ENCODE measurements at regions not wholly inside any gene's neighbourhood (a gene's known extent, or its start where the extent isn't known, plus 50 kb on each side); places are given as distances from the start of the nearest gene placed in this dataset.
"Not testable (repeated sequence)": the region's sequence is repeated elsewhere in the genome, so short reads cannot be mapped to it uniquely, and the experiment has no call there.

DNA sequence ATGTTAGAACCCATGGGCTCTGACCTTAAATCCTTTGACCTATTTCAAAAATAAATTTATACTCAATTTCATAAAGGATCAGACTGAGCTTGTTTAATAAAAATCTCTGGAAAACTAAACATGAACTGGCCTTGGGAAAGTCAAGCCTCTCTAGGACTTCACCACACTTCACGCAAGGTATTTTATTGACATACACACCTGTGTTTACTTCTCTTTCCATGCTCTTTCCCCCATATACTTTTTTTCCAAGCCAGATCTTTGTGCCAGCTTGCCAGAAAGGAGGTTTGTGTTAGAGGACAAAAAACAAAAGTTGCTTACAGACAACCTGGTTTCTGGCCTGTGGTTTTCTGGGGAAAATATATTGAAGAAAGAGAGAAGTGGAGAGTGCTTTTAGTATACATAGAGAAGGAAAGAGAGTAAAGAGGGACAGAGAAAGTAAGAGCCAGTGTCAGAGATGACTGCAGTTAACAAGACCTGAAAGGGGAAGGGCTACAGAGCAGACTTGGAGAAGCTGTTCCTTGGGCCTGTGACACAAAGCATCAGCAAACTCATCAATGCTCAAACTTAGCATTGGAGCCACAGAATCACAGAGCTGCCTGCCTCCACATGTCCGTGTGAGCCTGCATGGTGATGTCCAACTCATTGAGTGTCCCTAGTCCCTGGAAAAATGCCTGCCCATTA lies 77.3 kb upstream of the TMTC2 start:
- ChIA-PET POLR2A (no interaction called here), CTCF (no interaction called here)
- DNase-seq (ENCODE audit: extremely low spot score): no peak
- TF ChIP-seq CTBP1 (IDR thresholded peaks at IDR 0.05; ENCODE audit: borderline replicate concordance): no peak

DNA sequence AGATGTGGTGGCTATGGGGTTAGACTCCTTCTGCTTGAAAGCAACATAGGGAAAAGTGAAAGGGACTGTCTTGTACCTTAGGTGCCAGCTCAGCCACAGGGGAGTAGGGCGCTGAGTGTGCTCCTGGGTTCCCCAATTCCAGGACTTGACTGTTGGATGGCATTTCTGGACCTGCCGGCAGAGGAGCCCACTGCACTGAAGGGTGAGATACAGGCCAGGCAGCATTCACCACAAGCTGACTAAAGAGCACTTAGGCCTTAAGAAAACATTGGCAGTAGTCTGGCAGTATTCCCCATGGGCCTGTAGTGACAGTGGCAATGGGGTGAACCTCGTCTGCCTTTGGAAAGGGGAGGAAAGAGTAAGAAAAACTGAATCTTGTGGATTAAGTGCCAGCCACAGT lies 67.1 kb upstream of the TMTC2 start:
- TF ChIP-seq BHLHE40 (IDR thresholded peaks at IDR 0.05; ENCODE audit: borderline replicate concordance): no peak
- ChIA-PET POLR2A (no interaction called here), CTCF (no interaction called here)

DNA sequence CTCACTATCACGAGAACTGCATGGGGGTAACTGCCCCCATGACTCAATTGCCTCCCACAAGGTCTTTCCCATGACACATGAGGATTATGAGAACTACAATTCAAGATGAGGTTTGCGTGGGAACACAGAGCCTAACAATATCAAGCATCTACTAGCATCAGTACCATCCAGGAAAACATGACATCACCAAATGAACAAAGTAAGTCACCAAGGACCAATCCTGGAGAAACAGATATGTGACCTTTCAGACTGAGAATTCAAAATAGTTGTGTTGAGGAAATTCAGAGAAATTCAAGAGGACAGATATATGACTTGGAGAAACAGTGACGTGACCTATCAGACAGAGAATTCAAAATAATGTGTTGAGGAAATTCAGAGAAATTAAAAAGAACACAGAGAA lies 65.8 kb upstream of the TMTC2 start:
- POLR2A ChIA-PET: no interaction called here
- TF ChIP-seq SUZ12 (IDR thresholded peaks at IDR 0.05): no peak
- DNase-seq (ENCODE audit: extremely low spot score): no peak
- CTCF ChIA-PET: no interaction called here

More for the DNA sequence above, 67.1 kb upstream of the TMTC2 start:
- no peak for DNase-seq (ENCODE audit: extremely low spot score)

DNA sequence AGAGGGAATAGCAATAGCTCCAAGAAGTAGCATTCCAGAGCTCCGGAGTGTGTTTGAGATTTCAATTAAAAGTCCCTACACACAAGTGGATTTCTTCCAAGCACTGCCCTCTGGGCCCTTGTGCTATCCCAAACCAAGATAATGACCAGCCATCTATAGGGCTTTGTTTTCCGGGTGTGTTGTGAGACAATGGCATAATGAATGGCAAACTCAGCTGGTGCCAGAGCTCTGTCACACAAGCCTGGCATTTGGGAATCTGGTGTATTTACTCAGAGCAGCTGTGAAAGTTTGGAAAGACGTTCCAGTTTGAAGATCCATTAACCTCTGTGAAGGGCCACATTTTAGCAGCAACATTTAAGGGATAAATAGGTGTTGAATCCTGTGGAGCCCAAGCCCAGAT lies 61.2 kb upstream of the TMTC2 start:
- no peak for DNase-seq (ENCODE audit: extremely low spot score)
- CTCF ChIA-PET: no interaction called here
- POLR2A ChIA-PET: no interaction called here
- TF ChIP-seq FOXK2 (IDR thresholded peaks at IDR 0.05): no peak
- TF ChIP-seq, protein P1, sequence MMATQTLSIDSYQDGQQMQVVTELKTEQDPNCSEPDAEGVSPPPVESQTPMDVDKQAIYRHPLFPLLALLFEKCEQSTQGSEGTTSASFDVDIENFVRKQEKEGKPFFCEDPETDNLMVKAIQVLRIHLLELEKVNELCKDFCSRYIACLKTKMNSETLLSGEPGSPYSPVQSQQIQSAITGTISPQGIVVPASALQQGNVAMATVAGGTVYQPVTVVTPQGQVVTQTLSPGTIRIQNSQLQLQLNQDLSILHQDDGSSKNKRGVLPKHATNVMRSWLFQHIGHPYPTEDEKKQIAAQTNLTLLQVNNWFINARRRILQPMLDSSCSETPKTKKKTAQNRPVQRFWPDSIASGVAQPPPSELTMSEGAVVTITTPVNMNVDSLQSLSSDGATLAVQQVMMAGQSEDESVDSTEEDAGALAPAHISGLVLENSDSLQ (IDR thresholded peaks at IDR 0.05): no peak
- TF ChIP-seq SP1 (IDR thresholded peaks at IDR 0.05): no peak
- TF ChIP-seq ARNT (IDR thresholded peaks at IDR 0.05): no peak
- no peak for TF ChIP-seq CTBP1 (IDR thresholded peaks at IDR 0.05; ENCODE audit: borderline replicate concordance)
- no peak for TF ChIP-seq FOXA1 (IDR thresholded peaks at IDR 0.05)
- no peak for TF ChIP-seq ZNF384 (IDR thresholded peaks at IDR 0.05)
- TF ChIP-seq L3MBTL2 (conservative IDR thresholded peaks at IDR 0.05): no peak
- TF ChIP-seq SUZ12 (IDR thresholded peaks at IDR 0.05): no peak
- TF ChIP-seq LEF1 (IDR thresholded peaks at IDR 0.05; ENCODE audit: borderline replicate concordance): no peak
- no peak for TF ChIP-seq TARDBP (IDR thresholded peaks at IDR 0.05)
- TF ChIP-seq NFRKB (IDR thresholded peaks at IDR 0.05): no peak
- no peak for TF ChIP-seq ELF4 (IDR thresholded peaks at IDR 0.05)
- TF ChIP-seq HDGF (IDR thresholded peaks at IDR 0.05; ENCODE audit: borderline replicate concordance): no peak
- TF ChIP-seq BHLHE40 (IDR thresholded peaks at IDR 0.05; ENCODE audit: borderline replicate concordance): no peak
- no peak for TF ChIP-seq FOXM1 (IDR thresholded peaks at IDR 0.05; ENCODE audit: borderline replicate concordance)

DNA sequence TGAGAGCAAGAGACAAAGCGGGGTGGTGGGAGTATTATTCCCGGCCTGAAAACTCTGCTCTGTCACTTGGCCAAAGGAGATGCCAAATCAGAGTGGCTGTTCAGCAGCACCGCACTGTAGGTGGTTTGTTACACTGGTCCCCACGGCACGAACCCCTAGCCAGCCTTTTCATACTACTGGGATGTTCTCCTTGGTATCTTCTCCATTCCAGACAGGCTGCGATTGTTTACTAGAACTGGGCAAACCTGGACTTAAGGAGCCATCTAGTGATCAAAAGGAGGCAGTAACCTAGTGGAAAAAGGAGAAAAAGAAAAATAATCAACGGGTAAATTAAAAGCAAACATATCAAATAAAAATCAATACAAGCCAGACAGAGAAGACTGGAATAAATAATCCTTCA lies 58.9 kb upstream of the TMTC2 start:
- DNase-seq (ENCODE audit: extremely low spot score): peak; percentile 27
- POLR2A ChIA-PET: no interaction called here
- no peak for TF ChIP-seq FOXA1 (IDR thresholded peaks at IDR 0.05)
- no peak for TF ChIP-seq NFRKB (IDR thresholded peaks at IDR 0.05)
- TF ChIP-seq SUZ12 (IDR thresholded peaks at IDR 0.05): no peak
- TF ChIP-seq ELF4 (IDR thresholded peaks at IDR 0.05): no peak
- TF ChIP-seq TARDBP (IDR thresholded peaks at IDR 0.05): no peak
- CTCF ChIA-PET: no interaction called here

DNA sequence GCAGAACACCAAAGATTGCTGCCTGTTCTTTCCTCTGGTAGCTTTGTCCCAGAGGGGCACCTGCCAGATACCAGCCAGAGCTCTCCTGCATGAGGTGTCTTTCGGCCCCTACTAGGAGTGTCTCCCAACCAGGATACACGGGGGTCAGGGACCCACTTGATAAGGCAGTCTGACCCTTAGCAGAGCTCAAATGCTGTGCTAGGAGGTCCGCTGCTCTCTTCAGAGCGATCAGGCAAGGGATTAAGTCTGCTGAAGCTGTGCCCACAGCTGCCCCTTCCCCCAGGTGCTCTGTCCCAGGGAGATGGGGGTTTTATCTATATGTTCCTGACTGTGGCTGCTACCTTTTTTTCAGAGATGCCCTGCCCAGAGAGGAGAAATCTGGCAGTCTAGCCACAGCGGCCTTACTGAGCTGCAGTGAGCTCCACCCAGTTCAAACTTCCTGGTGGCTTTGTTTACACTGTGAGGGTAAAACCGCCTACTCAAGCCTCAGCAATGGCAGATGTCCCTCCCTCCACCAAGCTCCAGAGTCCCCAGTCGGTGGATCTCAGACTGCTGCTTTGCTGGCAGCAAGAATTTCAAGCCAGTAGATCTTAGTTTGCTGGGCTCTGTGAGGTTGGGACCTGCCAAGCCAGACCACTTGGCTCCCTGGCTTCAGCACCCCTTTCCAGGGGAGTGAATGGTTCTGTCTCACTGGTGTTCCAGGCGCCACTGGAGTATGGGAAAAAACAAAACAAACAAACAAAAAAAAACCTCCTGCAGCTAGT lies 52.0 kb upstream of the TMTC2 start:
- POLR2A ChIA-PET; CTCF ChIA-PET; DNase-seq (ENCODE audit: extremely low spot score): not testable (repeated sequence)

DNA sequence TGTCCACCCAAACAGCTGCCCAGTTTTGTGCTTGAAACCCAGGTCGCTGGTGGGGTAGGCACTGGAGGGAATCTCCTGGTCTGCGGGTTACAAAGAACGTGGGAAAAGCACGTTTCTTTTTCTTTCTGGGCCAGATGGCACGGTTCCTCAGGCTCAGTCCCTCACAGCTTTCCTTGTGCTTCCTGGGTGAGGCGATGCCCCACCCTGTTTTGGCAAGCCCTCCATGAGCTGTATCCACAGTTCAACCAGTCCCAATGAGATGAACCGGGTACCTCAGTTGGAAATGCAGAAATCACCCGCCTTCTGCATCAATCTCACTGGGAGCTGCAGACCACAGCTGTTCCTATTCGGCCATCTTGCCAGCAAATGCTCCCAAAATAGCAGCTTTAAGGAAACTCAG lies 51.4 kb upstream of the TMTC2 start:
- DNase-seq (ENCODE audit: extremely low spot score): no peak
- TF ChIP-seq BHLHE40 (IDR thresholded peaks at IDR 0.05; ENCODE audit: borderline replicate concordance): no peak
- TF ChIP-seq L3MBTL2 (conservative IDR thresholded peaks at IDR 0.05): no peak
- TF ChIP-seq SP1 (IDR thresholded peaks at IDR 0.05): no peak
- TF ChIP-seq, protein P1 (IDR thresholded peaks at IDR 0.05): no peak
- TF ChIP-seq ELF4 (IDR thresholded peaks at IDR 0.05): no peak
- no peak for TF ChIP-seq CTBP1 (IDR thresholded peaks at IDR 0.05; ENCODE audit: borderline replicate concordance)
- TF ChIP-seq FOXK2 (IDR thresholded peaks at IDR 0.05): no peak
- TF ChIP-seq ARNT (IDR thresholded peaks at IDR 0.05): no peak
- no peak for TF ChIP-seq LEF1 (IDR thresholded peaks at IDR 0.05; ENCODE audit: borderline replicate concordance)
- TF ChIP-seq FOXM1 (IDR thresholded peaks at IDR 0.05; ENCODE audit: borderline replicate concordance): no peak
- TF ChIP-seq ZNF384 (IDR thresholded peaks at IDR 0.05): no peak
- no peak for TF ChIP-seq SUZ12 (IDR thresholded peaks at IDR 0.05)
- no peak for TF ChIP-seq NFRKB (IDR thresholded peaks at IDR 0.05)
- TF ChIP-seq TARDBP (IDR thresholded peaks at IDR 0.05): no peak
- TF ChIP-seq HDGF (IDR thresholded peaks at IDR 0.05; ENCODE audit: borderline replicate concordance): no peak
- POLR2A ChIA-PET: no interaction called here
- CTCF ChIA-PET: no interaction called here
